Brain microvascular endothelial cell (primary cell): ENCODE measurements at regions not wholly inside any gene's neighbourhood (a gene's known extent, or its start where the extent isn't known, plus 50 kb on each side); places are given as distances from the start of the nearest gene placed in this dataset.

Experiments used
- DNase-seq: peaks from one replicate; pipeline ENCODE4 v3.0.0-alpha.2; 2020
- H3K27ac ChIP-seq: fragments of 250-450 bp; sonication (Bioruptor Pico); 2 replicates; pipeline ENCODE4 v1.5.1; 2020; ENCODE audit warnings: mild to moderate bottlenecking, moderate library complexity
- H3K27me3 ChIP-seq: fragments of 250-450 bp; sonication (Bioruptor Pico); replicated peaks from 2 replicates; pipeline ENCODE4 v1.5.1; 2020; ENCODE audit warnings: mild to moderate bottlenecking
- H3K36me3 ChIP-seq: fragments of 250-450 bp; sonication (Bioruptor Pico); replicated peaks from 2 replicates; pipeline ENCODE4 v1.5.1; 2020; ENCODE audit warnings: mild to moderate bottlenecking
- H3K4me3 ChIP-seq: 2 replicates; pipeline ENCODE4 v1.5.1; 2011; ENCODE audit warnings: low read depth, mild to moderate bottlenecking, control low read depth, low read length, moderate library complexity
- CTCF ChIP-seq: IDR thresholded peaks from 2 replicates; pipeline ENCODE4 v1.5.1; 2011; ENCODE audit warnings: low read depth, mild to moderate bottlenecking, moderate library complexity, low read length, control low read depth, inconsistent platforms; ENCODE audit errors: missing control alignments
- in situ Hi-C: cut with HindIII; loops from 2 replicates; pipeline ENCODE4 v1.10.0; 2017; ENCODE audit warnings: low sequenced_read_pairs, low pct_ligation_motif_present

GRCh38 chr6:139557547-139557946, 183.1 kb upstream of the CITED2 start:
- H3K36me3 ChIP-seq: no peaks in the 10 kb centered on the region
- no peak for DNase-seq
- H3K27ac ChIP-seq: no peak overlapping the region
- no peaks in the 10 kb centered on the region for H3K27me3 ChIP-seq
- H3K4me3 ChIP-seq: no peak overlapping the region
- TF ChIP-seq CTCF: no peak
- in situ Hi-C loops: no loop called here

- Histone ChIP-seq H3K27ac (no peak overlapping the region), H3K4me3 (no peak overlapping the region), H3K27me3 (no peaks in the 10 kb centered on the region), H3K36me3 (no peaks in the 10 kb centered on the region)
- TF ChIP-seq CTCF: no peak
- in situ Hi-C loops: no loop called here
- no peak for DNase-seq
These were observed 182.1 kb upstream of the CITED2 start for GRCh38 chr6:139556532-139556931.

- no peak for DNase-seq
- in situ Hi-C loops: no loop called here
These were observed 179.5 kb upstream of the CITED2 start for GRCh38 chr6:139553916-139554315.

GRCh38 chr6:139551376-139551775, 176.9 kb upstream of the CITED2 start:
- no peak overlapping the region for H3K27ac ChIP-seq
- no peak for DNase-seq
- no peak overlapping the region for H3K4me3 ChIP-seq
- H3K36me3 ChIP-seq: no peaks in the 10 kb centered on the region
- in situ Hi-C loops: no loop called here
- TF ChIP-seq CTCF: no peak
- no peaks in the 10 kb centered on the region for H3K27me3 ChIP-seq

More at GRCh38 chr6:139553916-139554315, 179.5 kb upstream of the CITED2 start:
- no peaks in the 10 kb centered on the region for H3K36me3 ChIP-seq
- no peak overlapping the region for H3K4me3 ChIP-seq
- TF ChIP-seq CTCF: no peak
- H3K27ac ChIP-seq: no peak overlapping the region
- H3K27me3 ChIP-seq: no peaks in the 10 kb centered on the region

- no peaks in the 10 kb centered on the region for H3K27me3 ChIP-seq
- no peak for DNase-seq
- in situ Hi-C loops: no loop called here
- no peak overlapping the region for H3K4me3 ChIP-seq
- H3K36me3 ChIP-seq: no peaks in the 10 kb centered on the region
- H3K27ac ChIP-seq: no peak overlapping the region
- TF ChIP-seq CTCF: no peak
These were observed 175.9 kb upstream of the CITED2 start for GRCh38 chr6:139550361-139550760.

GRCh38 chr6:139549561-139550070, 175.2 kb upstream of the CITED2 start:
- Histone ChIP-seq H3K36me3 (no peaks in the 10 kb centered on the region), H3K4me3 (no peak overlapping the region), H3K27me3 (no peaks in the 10 kb centered on the region), H3K27ac (no peak overlapping the region)
- no peak for DNase-seq
- in situ Hi-C loops: no loop called here
- TF ChIP-seq CTCF: no peak
